ENCODE measurements at regions not wholly inside any gene's neighbourhood (a gene's known extent, or its start where the extent isn't known, plus 50 kb on each side); places are given as distances from the start of the nearest gene placed in this dataset.
A peak's percentile ranks its signal among the peaks of the same experiment; 100 is the strongest.
"Not testable (repeated sequence)": the region's sequence is repeated elsewhere in the genome, so short reads cannot be mapped to it uniquely, and the experiment has no call there.

DNA sequence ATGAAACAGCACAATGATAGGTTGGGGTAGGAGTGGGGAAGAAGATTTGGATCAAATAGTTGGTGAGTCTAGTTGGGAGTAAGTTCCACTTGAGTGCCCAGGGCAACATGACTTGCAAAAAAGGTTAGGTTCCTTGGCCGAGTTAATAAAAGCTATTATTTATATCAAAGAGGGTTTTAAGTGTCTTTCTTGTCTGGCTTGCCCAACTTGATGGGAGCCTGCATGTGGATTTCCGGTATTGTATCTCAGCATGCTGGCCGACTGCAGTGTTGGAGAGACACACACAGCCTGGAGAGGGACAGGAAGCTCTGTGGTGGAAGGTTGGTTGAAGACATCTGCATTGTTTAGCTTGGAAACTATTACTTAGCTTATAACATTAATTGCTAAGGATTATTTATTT lies 449.5 kb upstream of the TBL1XR1 start:
- DNase-seq = no peak

DNA sequence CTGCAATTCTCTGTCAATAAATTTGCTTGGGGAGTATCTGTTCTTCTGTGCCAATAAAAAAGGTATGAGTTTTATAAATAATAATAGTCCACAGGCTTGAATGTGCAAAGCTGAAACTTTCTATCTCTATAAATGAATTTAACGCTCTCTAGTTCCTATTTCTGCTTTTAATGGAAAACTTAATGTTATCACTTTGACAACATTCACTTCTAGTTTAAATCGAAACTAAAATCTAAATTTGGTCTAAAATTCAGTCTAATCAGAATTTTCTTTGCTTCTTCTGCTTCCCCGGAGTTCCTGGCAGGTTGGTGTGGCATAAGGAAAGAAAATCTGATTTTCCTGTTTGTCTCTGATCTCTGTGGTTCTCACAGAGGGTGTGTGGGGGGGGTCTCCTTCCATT lies 450.1 kb upstream of the TBL1XR1 start:
- DNase-seq = no peak

DNA sequence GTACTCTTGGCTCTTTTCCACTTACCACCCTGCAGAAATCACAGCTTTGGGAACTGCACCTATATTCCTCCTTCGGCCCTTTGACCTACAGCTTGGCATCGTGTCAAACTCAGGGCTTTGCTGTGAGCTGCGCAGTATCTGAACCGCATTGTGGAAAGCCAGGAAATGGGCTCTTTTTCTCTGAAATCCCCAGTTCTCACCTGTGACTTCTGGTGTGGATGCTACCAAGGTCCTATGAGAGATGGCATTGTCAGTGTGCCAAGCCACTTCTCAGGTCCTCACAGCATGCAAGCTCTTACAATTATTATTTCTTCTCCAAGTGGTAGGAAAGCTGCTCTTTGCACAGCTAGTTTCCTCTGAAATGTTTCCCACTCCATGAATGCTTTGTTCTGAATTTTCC lies 450.6 kb upstream of the TBL1XR1 start:
- peak; percentile 15 for DNase-seq

DNA sequence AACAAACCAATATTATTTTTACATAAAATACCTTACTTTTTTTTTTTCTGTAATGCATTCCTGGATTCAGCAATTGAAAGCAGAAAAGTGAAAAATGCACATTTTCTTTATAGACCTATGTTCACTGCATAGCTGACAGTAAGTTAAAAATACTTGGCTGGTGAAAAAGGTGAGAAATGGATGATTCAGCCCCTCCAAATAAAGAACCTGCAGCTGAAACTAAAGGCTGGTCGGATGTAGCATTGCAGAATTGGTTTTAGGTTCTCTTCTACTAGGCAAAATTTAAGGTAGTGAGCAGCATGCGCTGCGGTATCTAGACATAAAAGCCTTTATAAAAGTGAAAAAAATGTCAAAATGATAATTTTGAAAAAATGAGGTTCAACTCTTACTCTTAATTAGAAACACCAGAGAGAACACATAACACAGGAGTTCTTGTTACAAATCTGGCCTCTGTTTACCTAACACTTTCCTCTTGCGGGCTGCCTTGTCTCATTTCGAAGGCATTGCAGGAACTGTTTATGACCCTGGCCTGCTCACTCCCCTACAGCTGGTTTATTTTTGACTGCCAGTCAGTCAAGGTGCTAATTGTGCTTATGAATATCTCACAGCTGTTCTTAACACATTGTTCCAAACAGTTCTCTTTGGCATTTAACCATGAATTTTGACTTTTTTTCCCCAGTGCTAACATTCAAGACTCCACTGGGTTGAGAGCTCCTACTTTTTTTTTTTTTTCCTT lies 455.4 kb upstream of the TBL1XR1 start:
- no peak for DNase-seq

DNA sequence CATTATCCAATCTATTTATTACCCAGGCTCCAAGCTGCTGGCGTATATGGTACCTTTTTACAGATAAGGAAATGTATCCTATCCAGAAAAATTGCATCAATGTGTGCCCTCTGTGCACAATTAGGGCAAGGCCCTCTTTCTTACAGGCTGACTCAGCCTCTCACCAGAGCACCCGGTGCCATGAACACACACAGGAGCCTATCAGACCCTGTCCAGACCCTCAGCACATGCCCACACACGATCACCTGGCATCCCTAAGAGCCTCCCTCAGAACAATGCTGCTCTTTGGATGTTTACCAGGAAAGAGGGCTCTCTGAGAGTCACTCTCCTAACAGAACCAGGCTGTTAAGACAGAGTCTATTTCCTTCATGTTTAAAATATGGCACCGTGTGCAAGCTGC lies 460.0 kb upstream of the TBL1XR1 start:
- DNase-seq = no peak

DNA sequence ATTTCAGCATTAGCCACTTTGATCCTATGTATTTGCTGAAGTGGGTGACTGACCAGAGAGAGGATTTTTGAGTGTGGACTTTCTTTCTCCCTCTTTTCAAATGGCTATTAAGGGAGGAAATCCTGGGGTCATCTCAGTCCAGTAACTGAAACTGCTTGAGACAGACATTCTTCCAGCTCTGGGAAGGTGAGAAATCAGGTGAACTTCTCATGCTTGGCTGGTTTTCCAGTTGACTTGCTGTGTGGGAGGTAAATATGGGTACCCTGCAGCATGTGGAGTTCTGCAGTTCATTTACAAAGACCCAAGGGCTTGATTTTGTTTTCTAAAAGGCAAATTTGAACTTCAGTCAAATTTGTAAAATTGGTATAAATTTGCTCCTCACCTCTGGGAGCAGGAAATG lies 461.1 kb upstream of the TBL1XR1 start:
- DNase-seq = no peak

DNA sequence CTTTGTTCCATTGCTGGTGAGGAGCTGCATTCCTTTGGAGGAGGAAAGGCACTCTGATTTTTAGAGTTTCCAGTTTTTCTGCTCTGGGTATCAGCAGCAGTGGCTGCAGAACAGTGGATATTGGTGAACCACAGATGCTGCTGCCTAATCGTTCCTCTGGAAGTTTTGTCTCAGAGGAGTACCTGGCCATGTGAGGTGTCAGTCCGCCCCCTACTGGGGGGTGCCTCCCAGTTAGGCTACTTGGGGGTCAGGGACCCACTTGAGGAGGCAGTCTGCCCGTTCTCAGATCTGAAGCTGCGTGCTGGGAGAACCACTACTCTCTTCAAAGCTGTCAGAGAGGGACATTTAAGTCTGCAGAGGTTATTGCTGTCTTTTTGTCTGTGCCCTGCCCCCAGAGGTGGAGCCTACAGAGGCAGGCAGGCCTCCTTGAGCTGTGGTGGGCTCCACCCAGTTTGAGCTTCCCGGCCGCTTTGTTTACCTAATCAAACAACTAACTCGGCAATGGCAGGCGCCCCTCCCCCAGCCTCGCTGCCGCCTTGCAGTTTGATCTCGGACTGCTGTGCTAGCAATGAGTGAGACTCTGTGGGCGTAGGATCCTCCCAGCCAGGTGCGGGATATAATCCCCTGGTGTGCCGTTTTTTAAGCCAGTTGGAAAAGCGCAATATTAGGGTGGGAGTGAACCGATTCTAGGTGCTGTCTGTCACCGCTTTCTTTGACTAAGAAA lies 467.3 kb upstream of the TBL1XR1 start:
- DNase-seq = not testable (repeated sequence)

DNA sequence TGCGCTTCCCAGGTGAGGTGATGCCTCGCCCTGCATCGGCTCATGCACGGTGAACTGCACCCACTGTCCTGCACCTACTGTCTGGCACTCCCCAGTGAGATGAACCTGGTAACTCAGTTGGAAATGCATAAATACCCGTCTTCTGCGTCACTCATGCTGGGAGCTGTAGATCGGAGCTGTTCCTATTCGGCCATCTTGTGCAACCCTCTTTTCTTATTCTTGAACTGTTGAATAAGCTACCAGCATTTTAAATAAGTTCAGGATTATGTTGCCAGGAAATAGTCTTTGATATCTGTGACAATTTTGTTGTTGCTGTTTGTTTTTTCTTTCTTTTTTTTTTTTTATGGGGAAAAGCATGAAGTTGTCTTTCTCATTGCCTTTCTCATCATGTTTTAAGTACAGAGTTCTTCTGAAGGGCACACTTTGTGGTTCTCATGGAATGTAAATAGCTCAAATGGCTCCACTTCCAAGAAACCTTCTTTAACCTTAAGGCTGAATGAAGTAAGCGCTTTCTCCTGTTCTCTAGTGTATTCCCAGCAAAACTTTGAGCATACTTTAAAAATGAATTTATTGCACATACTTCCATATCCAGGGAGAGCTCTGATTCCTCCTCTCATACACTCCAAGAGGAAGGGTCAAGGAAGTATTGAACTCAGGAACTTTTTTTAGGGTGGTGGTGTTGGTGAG lies 468.0 kb upstream of the TBL1XR1 start:
- no peak for DNase-seq

DNA sequence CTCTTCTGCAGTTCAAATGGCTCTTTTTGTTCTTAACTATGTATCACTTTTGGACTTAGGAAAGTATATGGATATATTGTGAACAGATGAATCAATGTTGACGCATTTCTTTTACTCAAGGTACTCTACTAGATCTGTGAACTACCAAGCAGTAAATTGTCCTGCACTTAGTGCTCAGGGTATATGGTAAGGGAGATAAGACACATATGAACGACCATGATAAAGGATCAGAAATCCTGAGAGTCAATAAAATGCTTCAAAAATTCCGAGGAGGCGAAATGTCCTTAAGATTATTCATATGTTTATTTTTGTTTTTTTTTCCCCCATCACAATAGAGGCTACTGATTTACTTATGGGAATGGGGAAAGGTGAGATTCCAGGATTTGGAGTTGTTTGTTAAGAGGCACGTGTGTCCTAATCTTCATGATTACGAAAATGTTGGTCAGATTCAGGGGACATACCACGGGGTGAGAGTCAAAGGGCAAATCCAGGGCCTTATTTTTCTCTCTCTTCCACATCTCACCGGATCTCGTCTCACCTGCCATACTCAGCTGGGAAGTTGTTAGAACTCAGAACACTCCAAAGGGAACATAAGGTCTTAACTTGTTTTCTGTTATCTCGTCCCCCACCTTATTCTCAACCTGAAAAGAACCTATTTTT lies 475.1 kb upstream of the TBL1XR1 start:
- DNase-seq = no peak

DNA sequence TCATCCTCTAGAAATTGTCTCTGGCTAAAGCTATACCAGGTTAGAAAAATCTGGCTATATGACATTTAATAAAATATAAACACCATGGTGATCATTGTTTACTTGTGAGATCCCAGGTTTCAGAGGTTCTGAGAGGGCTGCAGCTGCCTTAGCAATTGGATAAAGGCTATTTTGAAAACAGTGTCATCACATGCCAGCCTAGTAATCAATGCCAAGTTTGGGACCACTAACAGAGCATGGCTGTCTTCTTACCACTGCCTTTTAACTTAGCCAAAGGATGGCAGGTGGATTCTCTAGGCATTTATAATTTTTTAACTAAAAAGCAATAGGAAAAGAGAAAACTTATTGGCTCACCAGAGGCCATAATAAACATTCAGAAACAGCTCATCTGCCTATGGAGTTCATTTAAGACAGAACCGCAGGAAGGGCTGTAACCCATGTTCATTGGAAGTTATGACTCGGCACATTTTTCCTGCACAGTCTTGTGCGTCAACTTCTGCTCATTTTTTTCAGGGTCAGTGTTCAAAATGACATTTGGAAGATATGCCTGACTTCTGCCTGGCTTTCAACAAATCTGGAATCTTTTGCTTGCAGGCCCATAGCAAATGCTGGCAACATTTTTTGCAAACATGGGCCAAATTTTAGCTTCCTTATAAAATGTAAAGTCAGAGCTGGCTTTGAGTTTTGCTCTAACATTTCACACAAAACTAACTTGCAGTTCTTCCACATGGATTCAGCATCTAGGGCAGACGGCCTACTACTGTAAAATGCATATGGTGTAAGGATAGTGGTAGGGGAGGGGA lies 476.0 kb upstream of the TBL1XR1 start:
- DNase-seq = no peak

DNA sequence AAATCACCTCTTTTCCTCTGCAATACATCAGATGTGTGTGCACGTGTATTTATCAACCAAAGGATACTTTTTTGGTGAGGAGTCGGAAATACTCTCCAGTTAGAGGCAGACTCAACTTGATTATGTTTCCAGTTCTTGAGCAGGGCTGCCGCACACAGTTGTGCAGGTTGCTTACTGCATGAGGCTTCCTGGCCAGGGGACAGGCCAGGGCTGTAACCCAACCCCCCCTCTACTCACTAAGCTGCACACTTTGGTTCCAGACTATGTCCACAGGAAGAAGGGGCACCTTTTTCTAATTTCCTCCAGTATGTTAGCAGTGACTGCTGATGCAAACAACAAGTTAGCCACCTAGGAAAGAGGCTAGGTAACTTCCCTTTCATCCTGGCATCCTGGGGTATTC lies 476.9 kb upstream of the TBL1XR1 start:
- DNase-seq = no peak

DNA sequence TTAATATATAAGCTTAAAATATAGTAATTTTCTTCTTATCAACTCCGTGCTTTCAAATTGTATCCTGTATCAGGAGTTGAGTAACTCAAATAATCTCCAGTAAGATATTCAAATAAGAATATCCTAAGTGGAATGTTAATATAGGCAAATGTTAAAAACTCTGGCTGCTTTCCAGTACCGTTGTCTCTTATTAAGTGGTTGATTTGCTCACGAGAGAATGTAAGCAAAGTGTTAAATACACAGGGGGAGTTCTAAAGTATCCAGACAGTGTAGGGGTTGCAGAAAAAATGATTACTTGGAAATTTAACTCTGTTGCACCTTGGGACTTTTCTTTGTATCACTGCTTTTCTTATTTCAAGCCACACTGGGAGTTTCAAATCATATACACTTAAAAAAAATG lies 478.9 kb upstream of the TBL1XR1 start:
- no peak for DNase-seq

DNA sequence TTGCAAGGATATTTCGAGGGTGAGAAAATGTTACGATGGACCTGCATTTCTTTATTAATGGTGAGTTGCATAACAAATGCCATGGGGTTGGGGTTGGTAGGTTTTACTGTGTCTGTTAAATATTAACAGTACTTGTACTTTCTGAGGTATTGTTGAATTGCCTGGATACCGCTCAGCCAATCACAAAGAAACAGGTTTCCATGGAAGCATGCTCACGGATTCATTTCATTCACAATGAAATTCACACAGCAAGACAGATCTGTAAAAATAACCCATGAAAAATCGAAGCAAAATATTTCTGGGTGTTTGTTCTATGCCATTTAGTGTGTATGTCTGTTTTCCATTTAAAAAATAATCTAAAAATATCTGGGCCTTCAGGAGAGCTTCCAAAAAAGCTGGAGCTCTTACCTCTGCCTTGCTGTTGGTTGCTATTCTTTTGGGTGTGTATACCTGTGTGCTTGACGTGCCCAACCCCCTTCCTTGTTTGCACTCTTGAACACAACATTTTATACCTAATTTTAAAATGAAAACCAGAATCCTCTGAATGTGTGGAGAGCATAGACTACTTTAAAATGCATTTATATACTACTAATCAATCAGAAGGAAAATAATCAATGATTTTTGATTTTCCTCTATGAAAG lies 479.8 kb upstream of the TBL1XR1 start:
- DNase-seq = no peak

DNA sequence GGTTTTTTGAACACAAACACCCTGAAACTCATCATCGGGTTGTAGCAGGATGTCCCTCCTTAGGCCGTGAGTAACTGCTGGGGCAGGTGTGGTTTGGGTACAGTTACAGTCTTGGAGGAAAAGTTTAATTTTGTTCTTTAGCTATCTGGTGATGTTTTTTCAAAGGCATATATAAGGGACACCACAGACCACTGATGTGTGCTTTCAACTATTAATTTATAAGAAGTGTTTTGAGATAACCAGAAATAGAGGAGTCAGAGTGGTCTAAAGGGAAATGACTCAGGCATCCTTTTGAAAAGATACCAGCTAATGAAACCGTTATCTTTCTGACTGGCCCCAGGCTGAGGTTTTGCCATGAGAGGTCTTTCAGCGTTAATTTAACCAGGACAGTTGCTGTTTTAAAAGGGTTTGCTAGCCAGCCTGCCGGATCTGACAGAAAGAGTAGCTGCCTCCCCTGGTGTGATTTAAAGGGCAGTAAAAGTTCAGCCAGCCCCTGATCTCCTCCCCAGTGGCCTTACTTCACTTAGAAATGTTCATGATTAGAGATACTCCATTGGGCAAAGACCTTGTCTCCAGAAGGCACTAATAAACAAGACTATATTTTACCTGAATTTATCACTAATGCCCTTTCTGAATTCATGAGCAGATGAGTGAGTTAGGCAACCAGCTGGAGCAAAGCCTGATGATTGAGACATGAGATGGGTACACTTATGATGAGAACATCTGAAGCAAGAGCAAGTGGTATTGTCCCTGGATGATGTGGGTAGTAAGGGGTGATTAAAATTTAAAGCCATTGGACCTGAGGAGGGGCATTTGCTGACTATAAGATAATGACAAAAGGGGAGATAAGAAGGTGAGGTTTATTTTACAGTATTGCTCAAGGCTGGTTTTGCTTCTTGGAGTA lies 482.5 kb upstream of the TBL1XR1 start:
- DNase-seq = no peak

DNA sequence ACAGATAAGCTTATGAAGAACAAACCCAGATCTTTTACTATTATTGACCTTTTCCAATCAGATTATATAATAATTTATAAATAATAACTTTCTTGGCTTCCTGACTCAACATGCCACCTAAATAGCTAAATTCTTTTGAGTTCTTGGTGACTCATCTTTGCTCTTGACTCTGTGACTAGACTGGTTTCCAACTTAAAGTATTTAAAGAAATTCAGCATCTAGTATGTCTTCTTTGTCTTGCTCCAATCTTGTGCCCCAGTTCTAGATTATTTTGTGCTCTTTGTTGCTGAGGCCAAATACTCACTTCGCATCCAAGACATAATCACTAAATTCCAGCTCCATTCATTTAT lies 483.2 kb upstream of the TBL1XR1 start:
- no peak for DNase-seq

DNA sequence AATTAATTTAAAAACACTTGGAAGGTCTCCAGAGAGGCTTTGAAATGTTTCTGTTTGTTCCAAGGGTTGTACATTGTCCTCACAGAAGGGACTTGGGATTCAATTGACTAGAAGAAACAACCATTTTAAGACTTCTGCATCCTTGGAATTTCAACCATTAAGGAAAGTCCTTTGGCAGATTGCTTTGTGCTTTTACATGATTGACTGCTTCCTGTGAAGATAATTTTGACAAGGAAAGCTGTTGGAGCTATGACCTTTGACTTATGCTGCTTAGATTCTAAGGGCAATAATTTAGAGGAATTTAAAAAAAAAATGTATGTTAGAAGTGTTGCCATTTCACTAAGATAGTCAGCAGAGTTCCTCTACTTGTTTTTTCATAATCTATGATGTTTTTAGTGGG lies 483.9 kb upstream of the TBL1XR1 start:
- DNase-seq = no peak

DNA sequence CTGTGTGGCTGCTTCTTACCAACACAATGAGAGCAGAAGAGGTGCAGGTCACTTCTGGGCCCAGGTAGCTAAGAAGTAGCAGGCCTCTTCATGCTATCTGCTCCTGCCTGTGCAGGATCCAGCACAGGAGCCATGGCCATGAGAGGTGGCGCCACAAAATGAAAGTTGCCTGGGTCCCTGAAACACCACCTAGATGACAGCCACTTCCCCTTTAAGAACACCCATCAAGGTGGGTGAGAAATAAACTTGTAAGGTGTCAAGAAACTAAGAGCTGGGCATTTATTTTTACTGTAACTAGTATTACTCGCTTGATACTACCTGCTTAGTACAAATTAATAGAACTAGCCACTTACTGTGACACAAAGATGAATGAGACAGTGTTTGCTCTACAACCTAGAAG lies 484.6 kb upstream of the TBL1XR1 start:
- no peak for DNase-seq

DNA sequence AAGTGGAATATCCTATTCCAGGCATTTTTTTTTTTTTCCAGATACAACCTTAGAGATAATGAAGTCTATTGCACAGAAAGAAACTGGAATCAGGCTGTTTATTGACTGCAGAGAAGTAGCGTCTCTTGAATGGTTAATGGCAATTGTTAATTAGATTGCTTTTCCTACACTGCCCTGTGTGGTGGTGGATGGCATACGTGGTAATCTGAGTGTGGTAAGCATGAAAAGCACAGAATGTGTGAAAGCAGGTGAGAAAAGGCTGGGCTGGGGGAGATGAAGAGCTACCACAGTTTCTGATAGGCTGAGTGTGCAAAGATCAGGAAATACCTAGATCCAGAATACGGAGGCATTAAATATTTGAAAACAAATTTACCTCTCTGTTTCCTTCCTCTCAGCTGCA lies 486.3 kb upstream of the TBL1XR1 start:
- no peak for DNase-seq

DNA sequence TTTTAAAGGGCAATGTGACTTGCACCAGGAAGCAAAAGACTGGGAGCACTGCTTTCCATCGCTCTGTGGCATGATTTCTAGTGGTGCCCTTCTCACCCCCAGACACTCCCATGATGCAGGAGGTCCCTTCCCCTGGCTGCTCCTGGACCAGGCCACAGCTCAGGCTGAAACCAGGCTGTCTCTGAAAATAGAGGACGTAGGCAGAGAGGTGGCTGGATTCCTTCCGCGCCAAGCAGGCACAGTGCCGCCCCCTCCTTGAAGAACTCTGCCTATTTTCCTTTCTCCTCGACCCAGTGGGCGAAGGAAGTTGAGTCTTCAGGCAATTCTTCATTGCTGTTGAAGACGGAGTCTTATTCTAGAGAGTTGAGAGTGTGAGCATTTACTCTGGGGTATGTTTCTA lies 489.4 kb upstream of the TBL1XR1 start:
- DNase-seq = no peak

DNA sequence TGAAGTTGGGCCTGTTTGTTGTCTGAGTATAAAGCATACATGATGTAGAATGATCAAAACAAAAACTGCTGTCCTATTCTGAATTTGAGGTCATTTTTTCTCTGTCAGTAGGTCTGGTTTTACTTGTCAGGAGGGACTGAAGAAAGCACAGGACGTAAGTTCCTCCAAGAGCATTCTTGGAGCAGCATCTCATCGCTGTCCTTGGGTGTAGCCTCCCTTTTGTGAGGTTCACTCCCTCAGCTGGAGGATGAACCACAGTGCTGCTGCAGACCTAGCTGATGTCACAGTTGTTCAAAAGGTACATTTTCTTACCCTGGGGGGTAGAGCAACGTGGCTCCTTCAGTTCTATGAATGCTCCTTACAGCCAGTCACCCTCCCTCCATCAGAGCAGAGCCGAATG lies 490.0 kb upstream of the TBL1XR1 start:
- DNase-seq = no peak

DNA sequence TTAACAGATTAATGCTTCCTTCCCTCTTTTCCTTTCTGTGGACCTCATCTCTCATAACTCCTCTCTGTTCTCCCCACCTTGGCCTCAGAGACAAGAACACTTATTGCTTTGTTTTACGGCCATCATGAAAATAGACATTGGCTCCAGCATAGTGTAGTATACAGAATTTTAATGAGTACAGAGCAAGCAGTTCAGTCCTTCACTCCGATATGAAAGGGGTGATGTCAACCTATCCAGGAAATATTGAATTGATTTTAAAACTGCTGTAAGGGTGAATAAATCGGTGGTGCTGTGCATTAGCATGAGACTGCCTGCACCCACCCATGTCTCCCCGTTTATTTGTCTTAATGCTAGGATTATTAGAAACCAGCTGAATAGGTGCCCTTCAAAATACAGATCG lies 490.9 kb upstream of the TBL1XR1 start:
- DNase-seq = no peak

All from NCI-H1092 (cell line).